Uterus (tissue), 3 donors: ENCODE measurements at regions not wholly inside any gene's neighbourhood (a gene's known extent, or its start where the extent isn't known, plus 50 kb on each side); places are given as distances from the start of the nearest gene placed in this dataset.
"Not testable (repeated sequence)": the region's sequence is repeated elsewhere in the genome, so short reads cannot be mapped to it uniquely, and the experiment has no call there.

Experiments used
- DNase-seq, 2 donors: peaks; one replicate each; pipeline ENCODE4 v3.0.0-alpha.2; 2019 to 2020
- H3K27ac ChIP-seq, 2 donors: fragments of 200-600 bp; sonication (generic); 1 replicate in 1 of 2; 2 replicates in 1 of 2; pipeline ENCODE4 v1.5.1; 2016 to 2018
- H3K27me3 ChIP-seq, 2 donors: fragments of 200-600 bp; sonication (generic); one replicate each; pipeline ENCODE4 v1.5.1; 2018 to 2019; ENCODE audit warnings: control low read depth in 1 of 2
- H3K36me3 ChIP-seq, 2 donors: fragments of 200-600 bp; sonication (generic); one replicate each; pipeline ENCODE4 v1.5.1; 2019; ENCODE audit warnings: control low read depth in 1 of 2
- H3K4me1 ChIP-seq, 2 donors: fragments of 200-600 bp; sonication (generic); one replicate each; pipeline ENCODE4 v1.5.1; 2018 to 2019; ENCODE audit warnings: control low read depth in 1 of 2
- H3K4me3 ChIP-seq, 2 donors: fragments of 200-600 bp; sonication (generic); 1 replicate in 1 of 2; 2 replicates in 1 of 2; pipeline ENCODE4 v1.5.1; 2018 to 2019; ENCODE audit warnings: mild to moderate bottlenecking in 1 of 2
- H3K9me3 ChIP-seq, 2 donors: fragments of 200-600 bp; sonication (generic); one replicate each; pipeline ENCODE4 v1.5.1; 2019; ENCODE audit warnings: control low read depth in 1 of 2
- POLR2A ChIP-seq, 2 donors: fragments of 450-650 bp; IDR thresholded peaks; one replicate each; pipeline ENCODE4 v1.6.1; 2016; ENCODE audit warnings: antibody characterized with exemption in 2 of 2, mild to moderate bottlenecking in 1 of 2, moderate library complexity in 1 of 2
- intact Hi-C: fragments of 100-400 bp; cut with DNase I; formaldehyde crosslinking; loops from one replicate; pipeline ENCODE4 v1.15.1; 2023; ENCODE audit warnings: low total_unique reads
- TF ChIP-seq, protein P1 (sequence below), 4 experiments: fragments of 200-600 bp in 2 of 4; fragments of 450-650 bp in 2 of 4; sonication (generic) in 2 of 4; IDR thresholded peaks; one replicate each; pipeline ENCODE4 v1.5.1; 2016 to 2019; ENCODE audit warnings: antibody characterized with exemption in 4 of 4, mild to moderate bottlenecking in 2 of 4, moderate library complexity in 1 of 4
- donor health status: DM: yes; HTN: yes; CAD: no.

DNA sequence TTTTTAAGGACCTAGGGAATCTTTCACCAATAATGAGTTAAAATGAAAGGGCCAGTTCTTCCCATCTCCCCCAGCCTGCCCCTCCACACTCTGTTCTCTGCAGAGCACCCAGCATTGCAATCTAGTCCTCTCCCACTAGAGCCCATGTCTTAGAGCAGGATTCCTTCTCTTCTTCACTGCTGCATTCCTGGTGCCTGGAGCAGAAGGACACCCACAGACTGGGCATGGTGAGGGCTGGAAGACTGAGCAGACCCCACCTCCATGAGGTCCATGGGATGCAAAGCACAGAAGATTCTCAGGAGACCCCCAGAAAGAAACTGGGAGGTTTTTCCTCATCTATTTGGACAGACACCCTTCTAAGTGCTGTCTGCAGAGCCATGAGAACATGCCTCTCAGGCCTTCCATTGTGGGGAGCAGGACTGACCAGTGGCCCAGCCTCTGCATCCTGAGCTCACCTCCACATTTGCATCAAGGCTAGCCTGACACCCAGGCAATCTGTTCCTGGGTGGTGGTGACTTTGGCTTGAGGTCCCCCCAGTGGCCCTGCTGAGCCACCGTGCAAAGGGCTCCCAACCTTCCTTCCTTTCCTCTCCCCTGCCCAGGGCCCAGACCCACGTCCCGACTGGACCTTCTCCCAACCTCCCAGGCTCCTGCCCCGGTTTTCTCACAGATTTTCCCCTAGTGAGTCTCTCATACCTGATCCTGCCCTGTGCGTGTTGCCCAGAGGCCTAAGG lies 74.2 kb upstream of the ZNF469 start:
- no peak for DNase-seq
- intact Hi-C loops = no loop called here

DNA sequence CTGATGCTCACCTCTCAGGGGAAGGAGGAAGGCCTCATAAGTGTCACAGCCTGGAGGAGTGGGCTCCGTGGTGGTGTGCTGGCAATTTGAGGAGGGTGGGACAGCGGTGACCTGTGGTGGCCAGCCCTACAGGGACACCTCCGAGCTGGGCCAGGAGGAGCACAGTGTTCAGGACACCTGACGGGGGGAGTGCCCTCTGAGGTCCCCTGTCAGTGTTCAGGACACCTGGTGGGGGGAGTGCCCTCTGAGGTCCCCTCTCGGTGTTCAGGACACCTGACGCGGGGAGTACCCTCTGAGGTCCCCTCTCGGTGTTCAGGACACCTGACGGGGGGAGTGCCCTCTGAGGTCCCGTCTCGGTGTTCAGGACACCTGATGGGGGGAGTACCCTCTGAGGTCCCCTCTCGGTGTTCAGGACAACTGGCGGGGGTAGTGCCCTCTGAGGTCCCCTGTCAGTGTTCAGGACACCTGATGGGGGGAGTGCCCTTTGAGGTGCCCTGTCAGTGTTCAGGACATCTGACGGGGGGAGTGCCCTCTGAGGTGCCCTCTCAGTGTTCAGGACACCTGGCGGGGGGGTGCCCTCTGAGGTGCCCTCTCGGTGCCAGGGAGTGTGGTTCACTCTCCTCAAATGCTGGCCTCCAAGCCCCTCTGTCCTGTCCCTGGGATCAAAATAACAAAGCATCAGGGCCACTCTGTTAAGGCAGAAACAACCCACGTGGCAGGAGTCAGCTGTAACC lies 73.4 kb upstream of the ZNF469 start:
- H3K27ac ChIP-seq = no peak overlapping the region
- no peak for TF ChIP-seq POLR2A (IDR thresholded peaks at IDR 0.05)
- TF ChIP-seq, protein P1, sequence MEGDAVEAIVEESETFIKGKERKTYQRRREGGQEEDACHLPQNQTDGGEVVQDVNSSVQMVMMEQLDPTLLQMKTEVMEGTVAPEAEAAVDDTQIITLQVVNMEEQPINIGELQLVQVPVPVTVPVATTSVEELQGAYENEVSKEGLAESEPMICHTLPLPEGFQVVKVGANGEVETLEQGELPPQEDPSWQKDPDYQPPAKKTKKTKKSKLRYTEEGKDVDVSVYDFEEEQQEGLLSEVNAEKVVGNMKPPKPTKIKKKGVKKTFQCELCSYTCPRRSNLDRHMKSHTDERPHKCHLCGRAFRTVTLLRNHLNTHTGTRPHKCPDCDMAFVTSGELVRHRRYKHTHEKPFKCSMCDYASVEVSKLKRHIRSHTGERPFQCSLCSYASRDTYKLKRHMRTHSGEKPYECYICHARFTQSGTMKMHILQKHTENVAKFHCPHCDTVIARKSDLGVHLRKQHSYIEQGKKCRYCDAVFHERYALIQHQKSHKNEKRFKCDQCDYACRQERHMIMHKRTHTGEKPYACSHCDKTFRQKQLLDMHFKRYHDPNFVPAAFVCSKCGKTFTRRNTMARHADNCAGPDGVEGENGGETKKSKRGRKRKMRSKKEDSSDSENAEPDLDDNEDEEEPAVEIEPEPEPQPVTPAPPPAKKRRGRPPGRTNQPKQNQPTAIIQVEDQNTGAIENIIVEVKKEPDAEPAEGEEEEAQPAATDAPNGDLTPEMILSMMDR (IDR thresholded peaks at IDR 0.05) = no peak
- no peaks in the 10 kb centered on the region for H3K9me3 ChIP-seq
- H3K36me3 ChIP-seq = no peaks in the 10 kb centered on the region
- H3K4me1 ChIP-seq = peaks cover 7 to 17% of the 10 kb centered on the region in 2 donors
- H3K4me3 ChIP-seq = no peak overlapping the region
- H3K27me3 ChIP-seq = no peaks in the 10 kb centered on the region
- intact Hi-C loops = no loop called here
- no peak for DNase-seq

More for the DNA sequence above, 74.2 kb upstream of the ZNF469 start:
- TF ChIP-seq, protein P1 (IDR thresholded peaks at IDR 0.05) = no peak
- TF ChIP-seq POLR2A (IDR thresholded peaks at IDR 0.05) = no peak
- H3K9me3 ChIP-seq = no peaks in the 10 kb centered on the region
- H3K4me3 ChIP-seq = no peak overlapping the region
- no peaks in the 10 kb centered on the region for H3K27me3 ChIP-seq
- H3K4me1 ChIP-seq = peaks cover 7 to 18% of the 10 kb centered on the region in 2 donors
- H3K36me3 ChIP-seq = no peaks in the 10 kb centered on the region
- no peak overlapping the region for H3K27ac ChIP-seq

DNA sequence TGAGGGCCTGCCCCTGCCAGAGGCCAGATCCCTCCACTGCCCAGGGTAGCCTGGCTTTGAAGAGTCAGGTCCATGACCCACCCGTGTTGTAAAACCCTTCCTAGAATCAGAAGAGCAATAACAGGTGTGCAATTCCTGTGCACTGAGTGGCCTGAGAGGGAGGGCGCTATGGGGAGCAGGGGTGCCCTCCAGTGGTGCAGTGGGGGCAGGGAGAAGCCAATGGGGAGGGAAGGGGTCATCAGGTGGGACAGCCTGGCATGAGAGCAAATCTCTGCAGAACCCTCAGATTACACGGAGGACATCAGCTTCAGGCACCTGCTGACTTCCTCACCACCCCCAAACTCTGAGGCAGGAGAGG lies 72.9 kb upstream of the ZNF469 start:
- Histone ChIP-seq H3K4me3 (no peak overlapping the region), H3K27me3 (no peaks in the 10 kb centered on the region), H3K9me3 (no peaks in the 10 kb centered on the region), H3K36me3 (no peaks in the 10 kb centered on the region), H3K27ac (no peak overlapping the region), H3K4me1 (peaks cover 3 to 17% of the 10 kb centered on the region in 2 donors)
- DNase-seq = no peak
- intact Hi-C loops = no loop called here
- TF ChIP-seq, protein P1 (IDR thresholded peaks at IDR 0.05) = no peak
- TF ChIP-seq POLR2A (IDR thresholded peaks at IDR 0.05) = no peak

DNA sequence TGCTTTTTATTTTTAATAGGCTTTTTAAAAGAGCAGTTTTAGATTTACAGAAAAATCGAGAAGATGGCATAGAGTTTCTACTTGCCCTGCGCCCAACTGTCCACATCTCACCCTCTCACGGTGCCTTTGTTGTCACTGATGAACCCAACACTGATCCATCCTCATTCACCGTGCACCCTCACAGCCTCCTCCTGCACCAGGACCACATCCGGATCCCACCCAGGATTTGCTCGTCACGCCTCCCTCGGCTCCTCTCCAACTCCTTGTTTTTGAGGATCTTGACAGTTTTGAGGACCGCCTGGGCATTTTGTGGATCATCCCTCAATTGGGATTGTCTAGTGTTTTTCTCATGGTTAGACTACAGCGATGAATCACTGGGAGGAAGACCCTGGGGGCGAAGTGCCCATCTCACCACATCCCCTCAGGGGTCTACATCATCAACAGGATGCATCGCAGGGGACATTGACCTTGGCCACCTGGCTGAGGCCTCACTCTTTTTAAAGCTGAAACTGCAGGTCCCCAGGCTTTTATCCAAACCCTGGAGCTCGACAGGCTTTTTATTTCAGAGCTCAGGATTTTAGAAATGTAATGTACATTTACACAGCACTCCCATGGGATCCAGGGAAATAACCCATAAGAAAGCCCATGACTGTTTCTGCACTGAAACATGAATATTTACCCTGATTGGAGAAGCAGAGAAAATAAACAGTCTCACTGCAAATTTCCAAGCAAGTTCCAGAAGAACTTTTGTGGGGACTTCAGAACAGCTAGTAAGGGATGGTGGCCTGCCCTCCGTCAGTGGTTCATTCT lies 71.8 kb upstream of the ZNF469 start:
- no peak for DNase-seq
- H3K27ac ChIP-seq = no peak overlapping the region
- H3K36me3 ChIP-seq = no peaks in the 10 kb centered on the region
- no peak overlapping the region for H3K4me3 ChIP-seq
- no peak for TF ChIP-seq POLR2A (IDR thresholded peaks at IDR 0.05)
- TF ChIP-seq, protein P1 (IDR thresholded peaks at IDR 0.05) = no peak
- intact Hi-C loops = no loop called here
- H3K4me1 ChIP-seq = peaks cover 0 to 11% of the 10 kb centered on the region in 2 donors
- no peaks in the 10 kb centered on the region for H3K9me3 ChIP-seq
- no peaks in the 10 kb centered on the region for H3K27me3 ChIP-seq

DNA sequence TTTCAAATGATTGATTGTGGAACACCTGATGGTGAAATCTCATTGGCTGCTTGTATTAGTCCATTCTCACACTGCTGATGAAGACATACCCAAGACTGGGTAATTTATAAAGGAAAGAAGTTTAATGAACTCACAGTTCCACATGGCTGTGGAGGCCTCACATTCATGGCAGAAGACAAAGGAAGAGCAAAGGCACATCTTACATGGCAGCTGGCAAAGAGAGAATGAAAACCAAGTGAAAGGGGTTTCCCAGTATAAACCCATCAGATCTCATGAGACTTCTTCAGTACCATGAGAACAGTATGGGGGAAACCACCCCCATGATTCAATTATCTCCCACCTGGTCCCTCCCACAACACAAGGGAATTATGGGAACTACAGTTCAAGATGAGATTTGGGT lies 70.9 kb upstream of the ZNF469 start:
- H3K27ac ChIP-seq, H3K4me3 ChIP-seq: not testable (repeated sequence)

More for the DNA sequence above, 70.9 kb upstream of the ZNF469 start:
- H3K27me3 ChIP-seq, intact Hi-C loops, H3K4me1 ChIP-seq, H3K36me3 ChIP-seq, DNase-seq, H3K9me3 ChIP-seq: not testable (repeated sequence)
